Choroid plexus epithelial cell (primary cell): ENCODE measurements at regions not wholly inside any gene's neighbourhood (a gene's known extent, or its start where the extent isn't known, plus 50 kb on each side); places are given as distances from the start of the nearest gene placed in this dataset.

ENCODE experiments used
- DNase-seq: peaks from one replicate; pipeline ENCODE4 v3.0.0-alpha.2; 2010; ENCODE audit warnings: low read depth
- H3K4me3 ChIP-seq: 2 replicates; pipeline ENCODE4 v1.5.1; 2011; ENCODE audit warnings: low read depth, mild to moderate bottlenecking, control low read depth, low read length, moderate library complexity
- CTCF ChIP-seq: conservative IDR thresholded peaks from 2 replicates; pipeline ENCODE4 v1.5.1; 2011; ENCODE audit warnings: low read depth, mild to moderate bottlenecking, control low read depth, inconsistent platforms, low read length, moderate library complexity

DNA sequence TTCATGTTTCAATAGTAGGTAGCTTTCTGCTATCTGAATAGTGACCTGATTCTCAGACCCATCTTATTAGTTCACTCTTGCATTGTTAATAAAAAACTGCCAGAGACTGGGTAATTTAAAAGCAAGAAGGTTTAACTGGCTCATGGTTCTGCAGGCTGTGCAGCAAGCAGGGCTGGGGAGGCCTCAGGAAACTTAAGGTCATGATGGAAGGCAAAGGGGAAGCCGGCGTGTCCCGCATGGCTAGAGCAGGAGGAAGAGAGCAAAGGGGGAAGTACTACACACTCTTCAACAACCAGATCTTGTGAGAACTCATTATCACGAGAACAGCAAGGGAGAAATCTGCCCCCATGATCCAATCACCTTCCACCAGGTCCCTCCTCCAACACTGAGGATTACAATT is 185.2 kb upstream of the PITRM1 start:
- H3K4me3 ChIP-seq = no peak overlapping the region
- TF ChIP-seq CTCF = no peak
- no peak for DNase-seq

GRCh38 chr10:3355536-3355935 is 183.0 kb upstream of the PITRM1 start:
- no peak for DNase-seq
- TF ChIP-seq CTCF = no peak
- no peak overlapping the region for H3K4me3 ChIP-seq

- no peak for DNase-seq
- no peak for TF ChIP-seq CTCF
These were observed 181.8 kb upstream of the PITRM1 start for GRCh38 chr10:3354174-3354900.

GRCh38 chr10:3353235-3353634 is 180.7 kb upstream of the PITRM1 start:
- no peak for DNase-seq
- no peak for TF ChIP-seq CTCF
- H3K4me3 ChIP-seq = no peak overlapping the region

More at GRCh38 chr10:3354174-3354900, 181.8 kb upstream of the PITRM1 start:
- H3K4me3 ChIP-seq = no peak overlapping the region

DNA sequence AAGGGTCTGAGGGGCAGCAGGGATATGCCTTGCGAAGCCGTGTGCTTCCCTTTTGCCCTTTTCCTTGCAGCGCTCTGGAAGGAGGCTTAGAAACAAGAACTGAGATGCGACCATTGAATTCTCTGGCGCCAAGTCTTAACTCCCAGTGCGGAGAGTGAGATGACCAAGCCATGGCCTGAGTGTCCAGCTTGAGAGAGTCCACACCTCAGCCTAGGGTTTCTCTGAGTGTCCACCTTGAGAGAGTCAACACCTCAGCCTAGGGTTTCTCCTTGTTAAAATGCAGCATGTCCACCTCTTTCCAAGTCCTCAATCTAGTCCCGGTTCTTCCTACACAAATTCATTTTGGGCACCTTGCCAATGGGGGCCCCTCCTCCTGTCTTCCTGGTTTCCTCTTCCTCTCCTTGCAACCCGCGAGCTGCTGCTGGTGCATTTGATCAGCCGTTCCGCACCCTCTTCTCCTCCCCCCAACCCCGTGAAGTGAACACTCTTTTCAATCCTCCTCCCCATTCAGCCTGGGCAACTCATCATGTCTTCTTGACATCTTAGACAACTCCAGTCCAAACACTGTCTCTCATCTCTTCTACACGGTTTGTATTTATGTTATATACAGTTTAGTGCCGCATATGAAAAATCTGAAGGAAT is 178.2 kb upstream of the PITRM1 start:
- TF ChIP-seq CTCF = no peak
- no peak overlapping the region for H3K4me3 ChIP-seq
- no peak for DNase-seq

- no peak overlapping the region for H3K4me3 ChIP-seq
- DNase-seq = no peak
- TF ChIP-seq CTCF = no peak
These were observed 177.6 kb upstream of the PITRM1 start for GRCh38 chr10:3350205-3350604.

DNA sequence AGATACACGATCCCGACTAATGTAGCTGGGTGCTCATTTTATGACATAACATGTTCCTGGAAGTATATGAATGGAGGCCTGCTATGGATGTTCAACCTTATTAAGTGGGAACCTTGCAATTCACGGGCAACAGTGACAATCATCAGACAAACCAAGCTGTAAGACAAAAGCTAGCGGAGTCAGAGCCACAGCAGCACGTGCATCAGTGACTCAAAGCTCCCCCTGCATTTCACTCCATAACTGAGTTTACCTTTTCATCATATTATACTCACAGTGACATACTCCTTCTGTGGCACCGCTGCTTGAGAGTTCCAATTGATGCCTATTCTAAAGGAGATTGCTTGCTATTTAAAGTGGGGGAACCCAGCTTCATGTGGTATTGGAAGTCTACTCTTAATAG is 176.0 kb upstream of the PITRM1 start:
- TF ChIP-seq CTCF = no peak
- no peak for DNase-seq
- H3K4me3 ChIP-seq = no peak overlapping the region
